H54 (cell line): ENCODE measurements at regions not wholly inside any gene's neighbourhood (a gene's known extent, or its start where the extent isn't known, plus 50 kb on each side); places are given as distances from the start of the nearest gene placed in this dataset.

ENCODE experiments used
- DNase-seq: peaks from one replicate; pipeline ENCODE4 v3.0.0; 2011; ENCODE audit warnings: low spot score, mixed read lengths; ENCODE audit not compliant: insufficient read length
- FAIRE-seq: peaks from 3 replicates; lab custom pipeline; 2011; peaks lifted over from hg19 to GRCh38; lab: Jason Lieb, UNC
- POLR2A ChIP-seq: IDR thresholded peaks from 2 replicates; pipeline ENCODE4 v1.6.1; 2011; ENCODE audit warnings: low read depth, mild to moderate bottlenecking, low read length

DNA sequence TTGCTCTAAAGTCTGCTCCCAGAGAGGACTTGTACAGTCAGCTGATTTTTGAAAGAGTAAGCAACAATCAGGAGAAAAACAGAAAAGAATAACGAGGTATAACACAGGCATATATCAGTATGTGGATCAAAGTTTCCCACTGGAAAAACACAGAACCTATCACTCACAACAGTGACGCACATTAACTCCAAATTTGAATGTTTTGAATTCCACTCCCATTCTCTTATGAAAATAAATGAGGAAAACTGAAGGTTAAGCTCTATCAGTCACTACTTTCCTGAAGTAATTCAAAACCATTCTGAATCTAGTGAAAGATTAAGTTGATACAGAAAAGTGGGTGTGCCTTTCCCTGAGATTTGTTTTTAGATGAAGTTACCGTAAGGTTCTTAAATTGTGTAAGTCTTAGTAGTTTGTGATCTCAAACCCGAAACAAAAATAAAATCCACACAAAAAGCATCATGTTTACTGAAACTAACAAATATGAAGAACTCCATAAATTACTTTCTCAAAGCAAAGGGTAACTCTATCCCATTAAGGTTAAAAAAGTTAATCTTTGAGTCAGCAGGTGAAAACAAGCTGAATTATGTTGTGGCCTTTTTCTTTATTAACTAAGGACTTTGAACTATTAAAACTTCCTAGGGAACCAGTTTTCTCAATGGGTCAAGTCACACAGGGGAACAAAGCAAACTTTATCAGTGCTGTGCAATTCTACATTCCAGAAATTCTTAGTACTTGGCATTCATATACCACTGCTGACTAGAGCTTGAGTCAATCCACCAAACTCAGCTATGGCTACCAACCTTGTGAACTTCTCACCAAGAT lies 115.7 kb downstream of the OGFRL1 start:
- no peak for TF ChIP-seq POLR2A
- FAIRE-seq (peak; percentile 95), DNase-seq (no peak)

DNA sequence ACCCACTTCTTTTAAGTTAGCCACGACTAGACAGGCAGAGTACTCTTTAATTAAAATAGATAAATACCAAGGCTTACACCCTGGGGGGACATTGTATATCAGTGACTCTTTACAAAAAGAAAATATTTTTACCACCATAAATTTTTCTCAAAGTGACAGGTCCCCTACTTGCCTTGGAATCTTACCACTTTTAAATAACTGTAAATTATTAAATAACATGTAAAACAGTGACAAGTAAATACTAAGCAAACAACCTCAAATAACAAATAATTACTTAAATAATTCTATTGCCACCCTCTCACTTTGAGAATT lies 116.3 kb downstream of the OGFRL1 start:
- no peak for TF ChIP-seq POLR2A
- DNase-seq (no peak), FAIRE-seq (no peak)

DNA sequence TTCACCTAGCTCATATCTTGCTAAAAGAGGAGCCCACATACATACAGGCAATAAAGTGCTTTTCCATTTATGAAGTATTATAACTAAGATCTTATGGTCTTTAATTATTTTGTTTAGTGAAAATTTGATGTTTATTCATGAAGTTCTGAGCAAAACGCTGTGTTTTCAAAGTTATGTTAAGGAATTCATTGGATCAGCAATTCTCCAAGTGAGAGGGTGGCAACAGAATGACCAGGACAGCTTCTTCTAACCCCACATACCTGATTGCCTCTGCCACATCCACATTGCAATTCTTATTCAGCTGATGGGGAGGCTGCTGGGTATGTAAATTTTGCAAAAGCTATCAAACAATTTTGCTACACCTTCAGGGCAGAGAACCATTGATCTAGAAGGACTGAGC lies 116.8 kb downstream of the OGFRL1 start:
- DNase-seq, result no peak
- TF ChIP-seq POLR2A, result no peak
- no peak for FAIRE-seq

DNA sequence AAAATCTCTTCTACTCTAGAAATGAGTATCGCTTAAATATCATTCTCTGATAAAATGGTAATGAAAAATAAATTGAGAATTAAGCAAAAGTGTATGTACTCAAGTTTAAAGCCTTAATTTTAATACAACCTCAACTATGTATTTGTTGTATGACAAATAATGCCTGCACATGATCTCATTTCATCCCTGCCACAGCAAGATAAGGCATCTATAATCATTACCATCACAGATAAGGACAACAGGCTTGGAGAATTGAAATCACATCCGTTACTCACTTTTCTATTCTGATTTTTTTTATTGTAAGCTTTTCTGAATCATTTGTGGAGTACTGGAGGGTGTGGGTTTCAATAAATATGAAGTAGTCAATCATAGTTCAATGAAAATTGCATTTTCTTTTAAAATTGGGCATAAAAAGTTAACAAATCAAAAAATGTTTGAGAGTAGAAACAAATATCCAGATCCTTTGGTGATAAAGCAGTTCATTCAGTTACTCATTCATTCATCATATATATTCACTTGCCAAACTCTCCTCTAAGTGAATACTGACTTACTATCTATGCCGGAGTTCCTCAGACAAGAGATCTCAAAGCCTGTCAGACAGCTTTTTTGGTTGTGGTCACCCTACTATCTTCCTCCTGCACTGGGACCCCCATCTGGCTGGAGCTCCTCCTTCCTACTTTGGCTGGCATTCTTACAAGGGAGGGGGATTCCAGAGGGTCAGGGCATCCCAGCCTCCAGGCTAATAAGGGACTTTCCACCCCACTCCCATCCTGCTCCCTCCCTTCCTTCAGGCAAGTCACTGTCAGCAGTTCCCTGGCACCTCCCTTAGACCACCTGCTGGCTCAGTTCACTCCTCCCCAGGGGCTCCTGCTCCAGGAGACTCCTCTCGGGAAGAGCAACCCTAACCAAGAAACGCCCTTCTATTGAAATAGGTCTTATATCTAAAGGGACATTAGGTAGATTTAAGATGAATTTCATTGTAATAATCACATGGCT lies 118.6 kb downstream of the OGFRL1 start:
- peak; percentile 98 for FAIRE-seq

DNA sequence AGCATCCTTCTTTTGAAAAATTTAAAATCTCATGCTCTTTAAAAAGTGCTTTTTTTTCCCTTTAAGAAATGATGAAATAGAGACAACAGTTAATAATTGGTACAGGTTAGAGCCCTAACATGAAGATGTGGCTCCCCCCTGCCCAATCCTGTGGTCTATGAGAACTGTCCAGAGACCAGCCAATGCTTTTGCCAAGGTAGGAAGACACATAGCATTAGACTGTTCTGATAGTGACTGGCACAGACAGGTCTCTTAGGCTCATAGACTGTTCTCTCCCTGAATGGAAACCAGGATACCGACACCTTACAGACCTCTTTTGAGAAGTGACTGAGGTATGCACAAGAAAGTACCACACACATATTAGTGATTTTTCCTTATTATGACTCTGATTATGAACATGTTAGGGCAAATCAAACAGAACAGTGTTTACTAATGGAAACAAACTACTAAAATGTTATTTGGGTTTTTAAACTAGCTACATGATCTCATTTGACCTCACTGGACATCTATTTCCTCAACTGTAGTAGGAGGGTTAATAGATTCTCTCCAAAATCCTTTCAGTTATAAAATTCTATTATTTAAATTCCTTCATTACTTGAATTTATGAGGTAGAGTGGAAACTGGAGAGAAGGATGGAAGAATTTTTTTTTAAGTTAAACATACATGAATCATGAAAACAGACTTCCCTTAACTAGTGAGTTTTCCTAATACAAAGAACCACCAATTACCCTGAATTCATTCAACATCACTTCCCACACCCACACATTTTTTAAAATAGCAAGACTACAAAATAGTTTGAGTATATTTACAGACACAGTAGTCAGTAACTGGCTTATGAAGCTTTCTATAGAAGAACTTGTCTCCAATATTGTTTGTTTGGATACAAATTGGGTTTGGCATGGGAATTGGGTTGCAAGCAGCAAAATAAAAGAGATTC lies 120.4 kb downstream of the OGFRL1 start:
- peak; percentile 77 for FAIRE-seq
- no peak for DNase-seq
- no peak for TF ChIP-seq POLR2A

More for the DNA sequence above, 118.6 kb downstream of the OGFRL1 start:
- no peak for TF ChIP-seq POLR2A
- DNase-seq, result peak; percentile 12

DNA sequence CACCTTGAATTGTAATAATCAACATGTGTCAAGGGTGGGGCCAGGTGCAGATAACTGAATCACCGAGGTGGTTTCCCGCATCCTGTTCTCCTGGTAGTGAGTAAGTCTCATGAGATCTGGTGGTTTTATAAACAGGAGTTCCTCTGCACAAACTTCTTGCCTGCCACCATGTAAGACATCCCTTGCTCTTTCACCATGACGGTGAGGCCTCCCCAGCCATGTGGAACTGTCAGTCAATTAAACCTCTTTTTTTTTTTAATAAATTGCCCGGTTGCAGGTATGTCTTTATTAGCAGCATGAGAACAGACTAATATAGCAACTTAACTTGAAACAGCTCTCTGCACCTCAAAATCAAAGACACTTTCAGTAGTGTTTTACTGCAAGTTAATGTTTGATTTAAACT lies 121.6 kb downstream of the OGFRL1 start:
- no peak for DNase-seq
- TF ChIP-seq POLR2A, result no peak
- peak; percentile 99 for FAIRE-seq

DNA sequence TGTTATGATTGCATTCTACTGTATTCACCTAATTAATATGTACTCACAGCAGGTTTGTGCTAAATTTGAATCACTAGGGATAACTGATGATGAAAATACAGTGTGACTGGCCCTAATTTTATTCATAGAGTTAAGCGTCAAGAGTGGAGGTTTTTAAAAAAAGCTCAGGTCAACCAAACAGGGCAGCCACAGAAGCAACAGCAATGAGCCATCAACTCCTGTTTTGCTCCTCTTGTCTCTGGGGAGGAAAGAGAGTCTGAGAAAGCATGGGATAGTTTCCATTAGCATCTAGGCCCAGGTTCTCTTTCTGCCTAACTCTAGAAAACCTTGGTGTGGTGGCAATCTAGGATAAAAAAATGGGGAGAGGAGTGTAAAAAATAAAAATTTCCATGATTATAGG lies 122.1 kb downstream of the OGFRL1 start:
- DNase-seq, result no peak
- peak; percentile 52 for FAIRE-seq
- no peak for TF ChIP-seq POLR2A

DNA sequence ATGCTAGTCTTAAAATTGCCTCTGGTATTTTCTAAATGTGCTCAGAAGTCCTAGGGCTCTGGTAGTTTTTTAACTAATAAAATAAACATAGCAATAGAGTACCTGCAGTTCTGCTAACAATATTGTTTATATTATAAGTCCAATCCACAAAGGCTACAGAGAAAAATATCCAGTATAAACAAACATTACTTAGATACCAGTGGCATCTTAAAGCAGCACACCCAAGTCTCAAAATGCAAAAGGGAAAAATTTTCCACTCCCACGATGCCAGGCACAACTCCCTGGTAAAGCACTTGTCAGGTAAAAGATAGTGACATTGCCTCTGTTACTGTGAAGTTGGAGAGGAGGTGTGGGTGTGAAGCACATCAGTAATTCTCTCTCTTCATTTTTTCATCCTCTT lies 123.3 kb downstream of the OGFRL1 start:
- FAIRE-seq (peak; percentile 60), DNase-seq (no peak)
- TF ChIP-seq POLR2A, result no peak

DNA sequence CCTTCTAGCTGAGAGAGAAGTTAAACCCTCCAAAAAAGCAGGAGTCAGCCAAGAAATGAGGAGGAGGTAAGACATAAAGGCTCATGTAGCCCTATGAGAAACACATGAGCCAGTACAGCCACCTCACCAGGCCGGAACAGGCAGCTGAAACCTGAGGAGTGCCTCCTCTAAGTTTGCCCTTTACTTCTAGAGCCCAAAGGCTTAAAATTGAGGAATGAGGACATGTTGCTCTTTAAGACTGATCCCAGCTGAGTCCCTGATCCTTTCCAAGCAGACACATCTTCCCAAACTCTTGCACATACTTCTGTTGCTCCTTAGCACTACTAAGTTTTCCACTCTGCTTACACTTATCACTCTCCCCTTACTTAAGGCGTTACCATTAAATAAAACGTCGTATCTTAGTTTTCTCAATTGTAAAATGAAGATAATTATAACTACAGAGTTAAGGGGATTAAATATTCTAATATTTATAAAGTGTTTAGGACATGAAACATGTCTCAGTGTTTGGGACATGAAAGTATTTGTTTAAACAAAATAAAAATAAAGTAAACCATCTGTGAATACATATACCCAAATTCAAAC lies 124.0 kb downstream of the OGFRL1 start:
- DNase-seq (no peak), FAIRE-seq (peak; percentile 87)
- no peak for TF ChIP-seq POLR2A

DNA sequence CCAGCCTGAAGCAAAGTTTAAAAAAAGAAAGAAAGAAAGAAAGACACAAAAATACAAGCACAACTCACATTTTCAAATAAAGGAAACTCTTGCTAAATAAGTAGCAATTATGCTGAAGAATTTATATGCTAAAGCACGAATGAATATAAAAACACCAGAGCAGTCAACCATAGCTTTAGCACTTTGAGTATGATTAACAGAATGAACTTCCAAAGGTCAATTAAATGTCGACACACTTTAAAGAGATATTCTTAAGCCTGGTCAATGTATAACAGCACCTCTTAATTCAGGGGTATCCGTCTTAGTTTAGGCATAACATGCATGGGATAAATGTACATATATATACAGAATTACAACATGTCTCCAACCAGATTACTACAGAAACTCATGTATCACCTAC lies 125.9 kb downstream of the OGFRL1 start:
- DNase-seq, result no peak

DNA sequence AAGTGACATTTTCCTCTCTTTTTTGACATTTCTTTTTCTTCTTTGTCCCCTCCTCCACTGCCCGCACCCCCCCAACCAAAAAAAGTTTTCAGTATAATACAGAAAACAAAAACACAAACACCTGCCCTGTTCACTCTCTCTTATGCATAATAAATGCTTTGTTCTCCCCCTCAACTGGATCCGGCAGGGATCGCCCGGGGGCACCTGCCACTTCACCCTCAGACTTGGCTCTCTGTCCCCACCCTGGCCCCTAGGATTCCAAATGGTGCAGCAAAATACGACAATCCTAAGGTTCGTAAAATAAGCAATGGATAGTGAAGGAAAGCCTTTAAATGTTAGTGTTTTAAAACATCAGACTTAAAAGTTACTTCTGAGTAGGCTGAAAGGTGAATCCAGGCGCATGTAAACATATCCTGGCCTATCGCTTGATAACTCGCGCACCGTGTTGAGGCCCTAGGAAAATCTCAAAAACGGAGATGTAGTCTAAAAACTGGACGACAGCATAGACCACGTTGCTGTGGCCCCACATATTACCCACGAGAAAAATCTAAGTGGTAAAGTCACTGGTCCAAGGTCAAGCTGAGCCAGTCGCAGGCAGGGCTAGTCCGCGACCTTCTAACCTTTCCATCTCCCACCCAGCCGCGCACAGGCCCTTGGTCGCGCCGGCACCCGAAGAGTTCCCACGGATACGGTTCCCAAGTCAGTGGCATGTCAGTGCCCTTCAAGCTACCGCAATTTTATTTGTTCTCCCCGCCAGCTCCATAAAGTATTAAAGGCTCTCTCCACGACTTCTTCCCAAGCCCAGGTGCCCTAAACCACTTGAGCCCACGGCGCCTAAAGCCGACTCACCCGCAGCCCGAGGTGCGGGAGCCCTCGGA lies 130.8 kb downstream of the OGFRL1 start:
- FAIRE-seq, result no peak
- TF ChIP-seq POLR2A, result no peak
- DNase-seq, result no peak

More for the DNA sequence above, 125.9 kb downstream of the OGFRL1 start:
- no peak for TF ChIP-seq POLR2A
- FAIRE-seq, result peak; percentile 20

DNA sequence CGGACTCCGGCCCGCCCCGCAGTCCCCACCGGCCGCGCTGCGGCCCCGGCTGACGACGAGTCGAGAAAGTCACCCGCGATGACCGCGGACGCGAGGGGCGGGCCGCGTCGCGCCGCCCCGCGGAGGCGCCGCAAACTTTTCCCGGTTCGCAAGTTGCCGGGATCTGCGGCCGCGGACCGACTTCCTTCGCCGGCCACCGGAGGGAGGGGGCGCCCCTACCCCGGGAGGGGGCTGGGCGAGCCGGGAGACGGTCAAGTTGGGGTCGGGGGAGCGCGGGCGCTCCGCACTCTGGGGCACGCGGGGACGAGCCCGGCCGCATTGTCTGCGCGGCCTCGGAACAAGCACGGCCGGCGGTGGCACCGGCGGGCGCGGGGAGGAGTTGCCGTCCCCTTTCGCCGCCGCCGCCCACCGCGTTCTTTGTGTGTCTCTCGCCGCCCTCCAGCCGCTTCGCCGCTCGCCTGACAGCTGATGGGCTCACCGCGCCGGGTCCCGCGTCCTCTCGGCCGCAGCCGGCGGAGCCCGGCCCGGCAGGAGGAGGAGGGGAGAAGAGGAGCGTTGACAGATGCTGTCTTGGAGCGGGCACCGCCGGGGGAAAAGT lies 131.6 kb downstream of the OGFRL1 start:
- FAIRE-seq (no peak), DNase-seq (no peak)
- TF ChIP-seq POLR2A, result no peak
